ENCODE measurements at regions not wholly inside any gene's neighbourhood (a gene's known extent, or its start where the extent isn't known, plus 50 kb on each side); places are given as distances from the start of the nearest gene placed in this dataset.
A peak's percentile ranks its signal among the peaks of the same experiment; 100 is the strongest.

GRCh38 chr12:98002887-98003493 is 512.4 kb upstream of the TMPO start:
- TF ChIP-seq CTCF (IDR thresholded peaks at IDR 0.05; ENCODE audit: poor library complexity, severe bottlenecking), result peak; percentile 59
- TF ChIP-seq EZH2 (IDR thresholded peaks at IDR 0.05; ENCODE audit: borderline replicate concordance, insufficient read depth, low read length, poor library complexity, severe bottlenecking), result no peak
- TF ChIP-seq TAF1 (IDR thresholded peaks at IDR 0.05; ENCODE audit: low read depth), result no peak
- peak; percentile 61 for TF ChIP-seq RAD21 (conservative IDR thresholded peaks at IDR 0.05)
- no peak for TF ChIP-seq POLR2AphosphoS5 (IDR thresholded peaks at IDR 0.05)
- no peak for TF ChIP-seq EP300 (conservative IDR thresholded peaks at IDR 0.05; ENCODE audit: poor library complexity, severe bottlenecking)
- no peak for TF ChIP-seq REST (IDR thresholded peaks at IDR 0.05; ENCODE audit: borderline replicate concordance)
- TF ChIP-seq MXI1 (conservative IDR thresholded peaks at IDR 0.05; ENCODE audit: poor library complexity, severe bottlenecking), result no peak

All from neural cell (in vitro differentiated cells).